ENCODE measurements at regions not wholly inside any gene's neighbourhood (a gene's known extent, or its start where the extent isn't known, plus 50 kb on each side); places are given as distances from the start of the nearest gene placed in this dataset.
A peak's percentile ranks its signal among the peaks of the same experiment; 100 is the strongest.

DNA sequence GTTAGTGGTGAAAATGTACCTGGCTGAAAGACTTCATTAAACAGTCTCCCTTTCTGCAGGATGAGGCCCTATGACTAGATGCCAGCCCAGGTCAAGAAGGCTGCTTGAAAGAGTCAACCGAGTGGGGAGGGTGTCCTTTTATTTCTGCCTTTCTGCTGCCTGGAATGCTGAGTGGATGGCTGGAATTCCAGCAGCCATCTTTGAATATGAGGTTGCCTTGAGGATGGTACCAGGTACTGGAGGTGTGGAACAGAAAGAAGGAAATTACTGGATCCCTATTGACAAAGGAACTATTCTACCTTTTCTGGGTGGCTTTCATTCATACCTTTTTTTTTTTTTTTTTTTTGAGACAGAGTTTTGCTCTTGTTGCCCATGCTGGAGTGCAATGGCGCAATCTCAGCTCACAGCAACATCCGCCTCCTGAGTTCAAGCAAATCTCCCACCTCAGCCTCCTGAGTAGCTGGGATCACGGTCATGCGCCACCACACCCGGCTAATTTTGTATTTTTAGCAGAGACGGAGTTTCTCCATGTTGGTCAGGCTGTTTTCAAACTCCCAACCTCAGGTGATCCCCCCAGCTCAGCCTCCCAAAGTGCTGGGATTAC is 89.5 kb upstream of the SLC22A11 start:
- no peak overlapping the region for H3K4me2 ChIP-seq (ENCODE audit: insufficient read depth, low read length)
- H3K9me1 ChIP-seq (ENCODE audit: control insufficient read depth, insufficient read depth, low read length): no peaks in the 10 kb centered on the region
- WGBS (ENCODE audit: insufficient coverage, low coverage, missing lambda C conversion rate): 31% methylated on average over 7 of the region's 7 CpGs
- ATAC-seq: no peak
- H2AFZ ChIP-seq (ENCODE audit: low read depth, low read length): no peak overlapping the region
- no peaks in the 10 kb centered on the region for H3K79me2 ChIP-seq (ENCODE audit: control insufficient read depth, insufficient read depth, low read length)
- in situ Hi-C loops (cut with MboI): no loop called here
- ChIA-PET CTCF (ENCODE audit: low intra/inter-chr PET ratio) (no interaction called here), POLR2A (no interaction called here)
- BruUV-seq (replicated peaks): no TSS peak
- no peaks in the 10 kb centered on the region for H3K36me3 ChIP-seq (ENCODE audit: control insufficient read depth, insufficient read depth, low read length)
- H3K4me1 ChIP-seq (replicated peaks in 1 of 2; ENCODE audit: control insufficient read depth in 2 of 2, insufficient read depth in 2 of 2, low read length in 2 of 2): no peaks in the 10 kb centered on the region
- intact Hi-C loops (cut with micrococcal nuclease): no loop called here
- H3K27me3 ChIP-seq (ENCODE audit: control insufficient read depth in 2 of 2, insufficient read depth in 2 of 2, low read length in 2 of 2): peaks cover 0 to 21% of the 10 kb centered on the region in 2 experiments; a peak in 3 of 5 replicates
- no peak overlapping the region for H3K27ac ChIP-seq (ENCODE audit: extremely low read depth, low read depth, low read length)
- FAIRE-seq: no peak
- no peak overlapping the region for H3K9ac ChIP-seq (ENCODE audit: insufficient read depth in 1 of 2, low read depth in 2 of 2, low read length in 2 of 2)
- no peaks in the 10 kb centered on the region for H4K20me1 ChIP-seq (replicated peaks; ENCODE audit: control insufficient read depth, insufficient read depth, low read length)
- H3K9me3 ChIP-seq (replicated peaks; ENCODE audit: control insufficient read depth, insufficient read depth, low read depth, low read length): no peaks in the 10 kb centered on the region
- no peak for TF ChIP-seq KDM4B (IDR thresholded peaks at IDR 0.05; ENCODE audit: borderline replicate concordance in 2 of 2, low read depth in 1 of 2)
- TF ChIP-seq TRIM24 (IDR thresholded peaks at IDR 0.05): no peak
- peak; percentile 66 for TF ChIP-seq RBM25 (IDR thresholded peaks at IDR 0.05; ENCODE audit: low read depth, low read length, severe bottlenecking)
- no peak for TF ChIP-seq HDAC3 (IDR thresholded peaks at IDR 0.05; ENCODE audit: borderline replicate concordance, partially characterized antibody)
- TF ChIP-seq KAT2B (IDR thresholded peaks at IDR 0.05; ENCODE audit: low read depth, low read length): no peak
- TF ChIP-seq CC2D1A (IDR thresholded peaks at IDR 0.05): no peak
- no peak for TF ChIP-seq NFRKB (IDR thresholded peaks at IDR 0.05; ENCODE audit: low read depth)
- DNase-seq (ENCODE audit: extremely low read depth in 1 of 4, low spot score in 3 of 4): no peak
- H3K4me3 ChIP-seq: no peak overlapping the region

Measured in K562 (cell line).